Astrocyte (in vitro differentiated cells and primary cell): ENCODE measurements at regions not wholly inside any gene's neighbourhood (a gene's known extent, or its start where the extent isn't known, plus 50 kb on each side); places are given as distances from the start of the nearest gene placed in this dataset.

Experiments
- CTCF ChIP-seq: IDR thresholded peaks from 2 replicates; pipeline ENCODE4 v1.5.1; 2011; ENCODE audit warnings: low read depth, mild to moderate bottlenecking, inconsistent platforms, low read length, moderate library complexity; ENCODE audit not compliant: insufficient read depth
- EZH2 ChIP-seq: IDR thresholded peaks from 2 replicates; pipeline ENCODE4 v1.6.1; 2012; ENCODE audit warnings: mild to moderate bottlenecking, low read length, inconsistent platforms; ENCODE audit not compliant: insufficient read depth

DNA sequence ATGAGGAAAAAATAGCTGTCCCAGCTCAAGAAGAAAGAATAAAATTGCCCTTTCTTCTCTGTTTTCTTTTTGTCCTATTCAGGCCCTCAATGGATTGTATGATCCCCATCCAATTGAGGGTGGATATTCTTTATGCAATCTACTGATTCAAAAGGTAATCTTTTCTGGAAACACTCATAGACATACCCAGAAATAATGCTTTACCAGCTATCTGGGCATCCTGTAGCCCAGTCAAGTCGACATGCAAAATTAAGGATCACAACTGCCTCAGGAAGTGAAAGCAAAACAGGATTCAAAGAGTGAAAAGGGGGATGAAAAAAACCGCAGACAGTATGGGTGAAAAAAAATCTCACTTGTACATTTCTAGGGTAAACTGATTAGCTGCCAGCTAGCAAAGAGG is 410.1 kb downstream of the TBC1D32 start:
- no peak for TF ChIP-seq EZH2
- no peak for TF ChIP-seq CTCF
